ENCODE measurements at regions not wholly inside any gene's neighbourhood (a gene's known extent, or its start where the extent isn't known, plus 50 kb on each side); places are given as distances from the start of the nearest gene placed in this dataset.

DNA sequence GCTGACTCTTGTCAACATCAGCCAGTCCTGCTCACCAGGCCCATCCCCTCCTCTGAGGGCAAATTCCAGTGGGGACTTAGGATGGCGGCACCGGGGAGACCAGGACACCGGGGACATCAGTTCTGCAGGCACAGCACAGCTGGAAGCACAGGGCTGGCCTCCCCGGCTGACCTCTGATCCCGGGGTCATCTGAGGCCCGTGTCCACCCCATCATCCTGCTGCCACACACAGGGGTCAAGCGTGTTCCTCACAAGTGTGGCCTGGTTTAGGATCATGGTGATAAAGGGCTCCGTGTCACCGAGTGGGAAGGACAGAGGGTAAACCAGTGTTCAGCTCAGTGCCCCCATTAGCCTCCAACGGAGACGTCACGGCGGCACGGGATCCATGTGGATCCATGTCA lies 58.1 kb upstream of the CTDP1 start:
- no peak overlapping the region for H3K27ac ChIP-seq
- intact Hi-C loops (cut with DNase I) = no loop called here
- no peaks in the 10 kb centered on the region for H3K9me3 ChIP-seq
- H3K4me1 ChIP-seq (ENCODE audit: insufficient read depth) = peaks cover 1% of the 10 kb centered on the region
- no peaks in the 10 kb centered on the region for H3K27me3 ChIP-seq
- 85 to 92% (median 90%) methylated on average over 14 of the region's 14 CpGs for WGBS, 3 donors
- TF ChIP-seq, protein P1, sequence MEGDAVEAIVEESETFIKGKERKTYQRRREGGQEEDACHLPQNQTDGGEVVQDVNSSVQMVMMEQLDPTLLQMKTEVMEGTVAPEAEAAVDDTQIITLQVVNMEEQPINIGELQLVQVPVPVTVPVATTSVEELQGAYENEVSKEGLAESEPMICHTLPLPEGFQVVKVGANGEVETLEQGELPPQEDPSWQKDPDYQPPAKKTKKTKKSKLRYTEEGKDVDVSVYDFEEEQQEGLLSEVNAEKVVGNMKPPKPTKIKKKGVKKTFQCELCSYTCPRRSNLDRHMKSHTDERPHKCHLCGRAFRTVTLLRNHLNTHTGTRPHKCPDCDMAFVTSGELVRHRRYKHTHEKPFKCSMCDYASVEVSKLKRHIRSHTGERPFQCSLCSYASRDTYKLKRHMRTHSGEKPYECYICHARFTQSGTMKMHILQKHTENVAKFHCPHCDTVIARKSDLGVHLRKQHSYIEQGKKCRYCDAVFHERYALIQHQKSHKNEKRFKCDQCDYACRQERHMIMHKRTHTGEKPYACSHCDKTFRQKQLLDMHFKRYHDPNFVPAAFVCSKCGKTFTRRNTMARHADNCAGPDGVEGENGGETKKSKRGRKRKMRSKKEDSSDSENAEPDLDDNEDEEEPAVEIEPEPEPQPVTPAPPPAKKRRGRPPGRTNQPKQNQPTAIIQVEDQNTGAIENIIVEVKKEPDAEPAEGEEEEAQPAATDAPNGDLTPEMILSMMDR (IDR thresholded peaks at IDR 0.05) = no peak
- no peak for TF ChIP-seq EP300 (IDR thresholded peaks at IDR 0.05)
- no peak for TF ChIP-seq POLR2A (IDR thresholded peaks at IDR 0.05)
- no peaks in the 10 kb centered on the region for H3K36me3 ChIP-seq
- no peak overlapping the region for H3K4me3 ChIP-seq
- DNase-seq = no peak

DNA sequence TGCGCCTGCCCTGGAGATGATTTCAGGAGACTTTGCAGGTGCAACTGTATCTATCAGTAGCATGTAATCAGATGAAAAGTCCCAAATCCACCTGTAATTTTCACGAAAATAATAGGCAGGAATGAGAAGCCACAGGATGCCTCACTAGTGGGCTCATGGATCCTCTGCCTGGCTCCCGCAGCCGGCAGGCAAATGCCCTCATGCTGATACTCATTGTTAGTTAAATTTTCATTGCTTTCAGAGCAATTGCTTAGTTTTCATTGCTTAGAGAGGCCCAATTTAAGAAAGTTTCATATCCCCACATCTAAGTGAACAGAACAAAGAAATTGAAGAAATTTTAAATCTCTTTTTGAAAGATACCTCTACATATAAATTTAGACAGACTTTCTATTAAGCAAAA lies 57.6 kb upstream of the CTDP1 start:
- 85 to 96% (median 93%) methylated on average over 4 of the region's 4 CpGs for WGBS, 3 donors
- Histone ChIP-seq H3K27me3 (no peaks in the 10 kb centered on the region), H3K27ac (no peak overlapping the region), H3K4me3 (no peak overlapping the region), H3K36me3 (no peaks in the 10 kb centered on the region), H3K9me3 (no peaks in the 10 kb centered on the region), H3K4me1 (ENCODE audit: insufficient read depth) (peaks cover 1% of the 10 kb centered on the region)
- intact Hi-C loops (cut with DNase I) = no loop called here
- TF ChIP-seq POLR2A (IDR thresholded peaks at IDR 0.05) (no peak), EP300 (IDR thresholded peaks at IDR 0.05) (no peak)
- TF ChIP-seq, protein P1 (IDR thresholded peaks at IDR 0.05) = no peak
- no peak for DNase-seq

DNA sequence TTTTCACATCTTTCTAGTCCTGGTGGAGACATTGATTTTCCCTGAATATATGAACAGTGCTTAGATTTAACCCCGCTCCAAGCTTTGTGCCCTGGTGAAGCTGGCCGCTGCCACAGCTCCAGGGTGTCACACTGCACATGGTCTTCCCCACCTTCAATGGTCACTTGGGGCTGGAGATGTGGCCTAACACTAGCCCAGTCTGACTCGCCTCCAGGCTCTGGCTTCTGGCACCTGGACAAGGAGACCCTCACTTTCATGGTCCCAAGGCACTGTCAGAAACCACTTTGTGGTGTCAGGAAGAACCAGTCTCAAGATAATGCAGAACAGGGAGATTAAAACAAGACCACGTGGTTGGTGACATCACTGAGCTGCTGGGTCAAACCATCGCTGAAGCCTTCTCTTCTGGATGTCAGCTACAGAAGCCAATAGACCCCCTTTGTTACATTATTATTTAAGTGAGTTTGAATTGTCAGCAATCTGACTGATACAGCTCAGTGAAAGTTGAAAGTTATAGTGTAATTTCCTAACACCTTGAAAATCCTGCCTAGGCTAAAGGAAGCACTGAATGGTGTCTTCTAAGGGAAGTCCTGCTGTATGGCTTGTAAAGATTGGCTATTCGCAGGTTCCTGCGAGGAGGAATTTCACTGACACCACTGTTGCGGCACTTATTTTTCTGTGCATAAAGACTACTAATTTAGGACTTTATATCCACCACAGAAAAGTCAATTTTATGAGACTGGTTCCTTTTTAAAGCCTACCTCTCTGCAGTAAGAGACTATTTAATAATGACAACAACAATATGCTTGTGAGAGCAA lies 55.0 kb upstream of the CTDP1 start:
- peaks cover 1% of the 10 kb centered on the region for H3K4me1 ChIP-seq (ENCODE audit: insufficient read depth)
- no peak overlapping the region for H3K27ac ChIP-seq
- TF ChIP-seq EP300 (IDR thresholded peaks at IDR 0.05) (no peak), POLR2A (IDR thresholded peaks at IDR 0.05) (no peak)
- TF ChIP-seq, protein P1 (IDR thresholded peaks at IDR 0.05) = no peak
- no peak overlapping the region for H3K4me3 ChIP-seq
- DNase-seq = peak in 1 of 5 donors; percentile 4
- intact Hi-C loops (cut with DNase I) = no loop called here
- H3K27me3 ChIP-seq = no peaks in the 10 kb centered on the region
- 75 to 85% (median 82%) methylated on average over 8 of the region's 8 CpGs for WGBS, 3 donors
- no peaks in the 10 kb centered on the region for H3K9me3 ChIP-seq
- H3K36me3 ChIP-seq = no peaks in the 10 kb centered on the region

DNA sequence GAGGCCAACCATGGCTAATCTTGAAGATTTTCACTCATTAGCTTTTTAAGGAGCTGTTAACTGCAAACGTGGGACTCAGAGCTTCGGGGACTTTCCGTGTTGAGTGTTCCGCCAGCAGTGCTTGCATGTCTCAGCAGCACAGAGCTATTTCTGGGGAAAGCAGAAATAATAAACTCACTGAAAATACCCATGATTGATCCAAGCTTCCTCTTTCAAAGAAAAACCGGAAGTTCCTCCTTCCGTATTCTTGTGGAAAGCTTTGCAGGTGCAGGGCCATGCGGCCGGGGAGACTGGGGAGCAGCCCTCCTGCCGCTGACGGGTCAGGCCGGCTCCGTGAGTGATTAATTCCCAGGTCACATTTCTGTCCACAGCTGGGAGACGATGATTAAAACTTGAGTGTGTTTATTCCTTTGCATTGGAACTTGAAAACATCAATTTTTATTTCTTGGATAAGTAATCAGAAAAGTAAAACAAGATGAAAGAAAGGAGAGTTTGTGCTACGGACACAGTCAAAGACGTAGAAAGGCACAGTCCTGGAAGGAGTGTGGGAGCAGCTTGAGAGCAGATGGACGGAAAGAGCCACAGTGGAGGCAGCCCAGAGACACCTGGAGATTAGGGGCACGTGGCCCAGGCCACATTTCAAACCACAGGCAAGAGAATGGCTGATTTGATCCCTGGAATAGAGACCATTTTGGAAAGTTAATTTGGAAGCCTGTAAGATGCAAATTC lies 54.2 kb upstream of the CTDP1 start:
- Histone ChIP-seq H3K36me3 (no peaks in the 10 kb centered on the region), H3K4me3 (no peak overlapping the region), H3K9me3 (no peaks in the 10 kb centered on the region), H3K4me1 (ENCODE audit: insufficient read depth) (peaks cover 1% of the 10 kb centered on the region), H3K27ac (no peak overlapping the region), H3K27me3 (no peaks in the 10 kb centered on the region)
- peak in 2 of 5 donors; percentile 17 for DNase-seq
- TF ChIP-seq, protein P1 (IDR thresholded peaks at IDR 0.05) = no peak
- TF ChIP-seq POLR2A (IDR thresholded peaks at IDR 0.05) (no peak), EP300 (IDR thresholded peaks at IDR 0.05) (no peak)
- intact Hi-C loops (cut with DNase I) = no loop called here
- WGBS, 3 donors = 18 to 41% (median 35%) methylated on average over 17 of the region's 17 CpGs

Data from ovary (tissue), 7 donors.